HCT116 (cell line): ENCODE measurements at regions not wholly inside any gene's neighbourhood (a gene's known extent, or its start where the extent isn't known, plus 50 kb on each side); places are given as distances from the start of the nearest gene placed in this dataset.

ENCODE experiments used
- CTCF ChIP-seq, 3 experiments: fragments of 200-600 bp in 1 of 3; sonication (generic) in 1 of 3; IDR thresholded peaks in 2 of 3; conservative IDR thresholded peaks in 1 of 3; 2 replicates each; pipeline ENCODE4 v1.5.1; 2012 to 2017; ENCODE audit warnings: low read depth in 2 of 3, low read length in 2 of 3, antibody characterized with exemption in 1 of 3, borderline replicate concordance in 1 of 3, control low read depth in 1 of 3, mild to moderate bottlenecking in 1 of 3, mixed read lengths in 1 of 3, mixed run types in 1 of 3, moderate library complexity in 1 of 3; ENCODE audit not compliant: insufficient read depth in 1 of 3
- EGR1 ChIP-seq: IDR thresholded peaks from 2 replicates; pipeline ENCODE4 v1.6.1; 2012; ENCODE audit warnings: low read depth
- EZH2 ChIP-seq: fragments of 200-600 bp; sonication (generic); IDR thresholded peaks from 2 replicates; pipeline ENCODE4 v1.6.1; 2017; ENCODE audit warnings: antibody characterized with exemption, mixed run types
- POLR2A ChIP-seq: IDR thresholded peaks from 2 replicates; pipeline ENCODE4 v1.7.0; 2011; ENCODE audit warnings: borderline replicate concordance; ENCODE audit not compliant: insufficient read depth, insufficient read length; ENCODE audit errors: extremely low read depth
- POLR2AphosphoS5 ChIP-seq: IDR thresholded peaks from 2 replicates; pipeline ENCODE4 v1.6.1; 2011; ENCODE audit warnings: mild to moderate bottlenecking, low read depth, low read length, moderate library complexity
- RAD21 ChIP-seq: IDR thresholded peaks from 2 replicates; pipeline ENCODE4 v1.6.1; 2012; ENCODE audit warnings: low read depth, mild to moderate bottlenecking
- YY1 ChIP-seq: IDR thresholded peaks from 2 replicates; pipeline ENCODE4 v1.6.1; 2011; ENCODE audit warnings: low read length, low read depth, moderate library complexity, mild to moderate bottlenecking; ENCODE audit not compliant: insufficient replicate concordance; ENCODE audit errors: extremely low read depth
- TF ChIP-seq, protein P1 (sequence below): IDR thresholded peaks from 2 replicates; pipeline ENCODE4 v1.6.1; 2012
- TF ChIP-seq, protein P2 (sequence below): IDR thresholded peaks from 2 replicates; pipeline ENCODE4 v1.6.1; 2012

DNA sequence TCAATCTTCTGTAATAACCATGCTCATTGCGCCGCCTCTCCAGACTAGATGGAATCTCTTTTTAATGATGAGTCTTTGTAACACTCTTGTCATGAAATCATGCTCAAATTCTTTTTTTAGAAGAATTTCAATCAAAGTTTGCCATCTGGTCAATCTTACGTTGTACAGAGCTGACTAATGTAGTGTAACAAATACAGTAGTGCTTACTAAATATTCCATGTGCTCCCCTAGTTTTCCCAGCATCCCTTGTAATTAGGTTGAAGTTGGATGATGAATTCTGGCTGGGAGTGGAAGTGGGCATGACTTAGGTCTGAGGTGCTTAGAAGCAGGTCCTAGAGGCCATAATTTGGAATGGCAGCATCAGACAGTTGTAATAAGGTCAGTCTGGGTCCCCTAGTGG lies 309.1 kb upstream of the SNX7 start:
- TF ChIP-seq RAD21 (no peak), CTCF (IDR thresholded peaks at IDR 0.05 in 2 of 3, conservative IDR thresholded peaks at IDR 0.05 in 1 of 3; ENCODE audit: borderline replicate concordance in 1 of 3, insufficient read depth in 1 of 3, low read depth in 2 of 3, low read length in 2 of 3) (no peak; a peak in 1 of 6 replicates), POLR2A (no peak), EZH2 (no peak), EGR1 (no peak), YY1 (no peak), POLR2AphosphoS5 (no peak)
- TF ChIP-seq, protein P1, sequence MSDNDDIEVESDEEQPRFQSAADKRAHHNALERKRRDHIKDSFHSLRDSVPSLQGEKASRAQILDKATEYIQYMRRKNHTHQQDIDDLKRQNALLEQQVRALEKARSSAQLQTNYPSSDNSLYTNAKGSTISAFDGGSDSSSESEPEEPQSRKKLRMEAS: no peak
- TF ChIP-seq, protein P2, sequence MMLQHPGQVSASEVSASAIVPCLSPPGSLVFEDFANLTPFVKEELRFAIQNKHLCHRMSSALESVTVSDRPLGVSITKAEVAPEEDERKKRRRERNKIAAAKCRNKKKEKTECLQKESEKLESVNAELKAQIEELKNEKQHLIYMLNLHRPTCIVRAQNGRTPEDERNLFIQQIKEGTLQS: no peak
